Lung microvascular endothelial cell (primary cell): ENCODE measurements at regions not wholly inside any gene's neighbourhood (a gene's known extent, or its start where the extent isn't known, plus 50 kb on each side); places are given as distances from the start of the nearest gene placed in this dataset.

Experiments used
- DNase-seq, 2 donors: peaks; one replicate each; pipeline versions ENCODE4 v3.0.0 to v3.0.0-alpha.2; 2010; ENCODE audit warnings: low read depth in 2 of 2

DNA sequence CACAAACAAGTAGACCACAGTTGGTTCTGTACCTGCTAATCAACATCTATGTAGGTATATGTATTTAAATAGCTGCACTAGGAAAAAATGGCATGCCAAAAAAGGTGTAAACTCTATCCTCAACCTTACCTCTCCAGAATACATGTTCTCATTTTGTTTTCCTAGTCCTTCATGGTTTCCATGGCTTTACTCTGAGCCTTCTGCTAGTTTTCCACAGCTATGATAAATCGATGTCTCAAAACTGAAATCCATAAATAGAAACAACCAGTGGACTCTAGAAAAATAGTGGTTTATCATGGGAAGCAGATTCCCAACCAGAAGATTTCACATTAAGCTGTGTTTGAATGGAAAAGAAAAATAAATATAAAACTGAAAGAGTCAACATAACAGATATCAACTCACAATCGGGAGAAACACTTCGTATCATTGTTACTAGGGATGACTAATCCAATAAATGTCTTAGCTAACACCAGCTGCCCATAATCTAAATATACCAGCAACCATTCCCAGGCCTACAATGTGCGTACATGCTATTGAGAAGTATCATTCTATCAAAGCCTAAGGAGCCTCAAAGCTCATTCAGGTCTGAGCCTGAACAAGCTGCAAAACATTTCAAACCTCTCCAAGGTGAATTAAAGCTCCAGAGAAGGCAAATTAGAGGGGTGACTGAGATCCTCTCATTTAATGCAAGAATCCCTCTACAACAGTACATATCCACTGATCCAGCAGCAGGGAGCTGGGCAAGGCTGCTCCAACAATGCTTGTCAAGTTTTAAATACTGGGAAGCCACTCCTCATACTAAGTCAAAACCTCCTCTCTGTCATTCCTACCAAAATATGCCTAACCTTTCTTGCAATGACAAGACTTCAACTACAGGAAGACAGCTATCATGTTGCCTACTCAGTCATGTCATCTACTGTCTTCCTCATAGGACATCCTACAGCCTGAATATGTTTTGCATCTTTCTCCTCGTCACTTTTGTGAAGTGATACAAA, 90.2 kb downstream of the KCTD12 start:
- peak in 1 of 2 donors; percentile 71 for DNase-seq

DNA sequence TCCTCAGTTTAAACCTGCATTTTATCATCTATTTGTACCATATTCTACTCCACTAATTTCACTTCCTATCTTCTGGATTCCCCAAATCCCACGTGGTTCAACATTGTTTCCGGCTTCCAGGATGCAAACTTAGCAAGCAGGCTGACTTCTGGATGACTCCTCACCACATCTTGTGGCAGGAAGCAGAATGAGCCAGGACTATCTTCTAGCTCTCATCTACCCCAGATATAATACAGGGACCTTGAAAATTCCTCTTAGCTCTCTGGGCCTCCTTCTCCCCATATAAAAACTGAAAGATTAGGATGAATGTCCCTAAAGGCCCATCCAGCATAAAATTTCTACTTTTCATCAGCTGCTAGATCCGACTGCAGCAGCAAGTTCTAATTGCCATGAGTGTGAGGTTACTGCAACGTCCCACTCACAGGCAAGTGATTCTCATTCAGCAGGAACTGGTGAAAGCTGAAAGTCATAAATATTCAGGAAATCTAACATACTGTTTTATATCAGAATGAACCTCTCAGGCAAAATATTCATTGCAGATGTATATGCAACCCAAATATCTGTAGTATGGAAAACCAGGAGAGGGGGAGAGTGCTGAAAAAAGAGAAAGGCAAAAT, 93.4 kb downstream of the KCTD12 start:
- peak; percentile 74 to 92 for DNase-seq

DNA sequence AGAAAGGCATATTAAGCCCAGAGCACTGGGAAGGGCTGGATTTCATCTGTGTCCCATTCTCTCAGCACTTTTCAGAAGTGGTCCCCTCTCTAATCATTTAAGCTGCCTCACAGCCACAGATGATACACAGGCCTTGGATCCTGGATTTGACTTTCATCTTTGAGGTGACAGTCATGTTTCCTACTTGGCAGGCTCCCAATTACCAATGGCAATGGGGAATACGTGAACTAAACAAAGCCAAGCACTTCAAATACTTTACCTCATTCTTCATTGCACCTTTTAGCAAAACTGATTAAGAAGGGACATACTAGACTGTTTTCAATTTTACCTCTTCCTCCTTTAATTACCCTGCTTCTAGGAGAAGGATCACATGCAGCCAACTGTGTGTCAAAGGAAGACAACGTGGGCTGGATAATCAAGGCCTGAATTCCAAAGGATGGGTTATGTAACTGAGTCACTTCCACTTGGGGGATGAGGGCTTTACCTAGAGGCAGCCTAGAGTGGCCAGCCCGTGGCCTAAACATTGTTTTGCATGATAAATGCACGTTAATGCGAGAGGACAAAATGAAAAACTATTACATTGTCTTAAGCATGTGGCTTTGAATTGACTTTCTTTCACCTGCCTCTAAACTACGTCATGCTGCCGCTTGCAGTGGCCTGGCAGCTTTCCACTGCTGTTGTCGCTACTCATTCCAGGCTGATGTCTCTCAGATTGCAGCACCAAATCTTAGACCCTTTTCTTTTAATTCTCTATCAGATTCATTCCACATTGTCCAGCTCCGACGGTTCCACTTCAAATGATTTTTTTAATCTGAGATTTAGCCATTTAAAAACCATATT, 95.0 kb downstream of the KCTD12 start:
- DNase-seq = peak; percentile 75 to 78

DNA sequence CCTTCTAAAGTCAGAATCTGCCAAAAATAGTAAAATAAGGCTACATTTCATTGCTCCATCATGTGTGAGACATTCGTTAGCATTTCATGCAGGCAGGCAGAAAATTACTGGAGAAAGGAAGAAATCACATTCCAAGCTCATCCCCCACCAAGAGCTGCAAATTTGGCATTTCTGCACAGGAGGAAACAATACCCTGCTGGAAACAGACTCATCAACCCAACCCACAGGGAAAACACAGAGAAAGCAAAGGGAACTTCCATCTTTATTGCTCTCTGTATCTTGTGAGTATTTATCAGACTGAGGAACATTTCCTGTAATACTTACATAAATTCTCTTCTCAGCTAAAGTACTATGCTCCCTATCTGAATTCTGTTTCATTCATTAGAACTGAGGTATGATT, 95.7 kb downstream of the KCTD12 start:
- DNase-seq = peak; percentile 40 to 68

DNA sequence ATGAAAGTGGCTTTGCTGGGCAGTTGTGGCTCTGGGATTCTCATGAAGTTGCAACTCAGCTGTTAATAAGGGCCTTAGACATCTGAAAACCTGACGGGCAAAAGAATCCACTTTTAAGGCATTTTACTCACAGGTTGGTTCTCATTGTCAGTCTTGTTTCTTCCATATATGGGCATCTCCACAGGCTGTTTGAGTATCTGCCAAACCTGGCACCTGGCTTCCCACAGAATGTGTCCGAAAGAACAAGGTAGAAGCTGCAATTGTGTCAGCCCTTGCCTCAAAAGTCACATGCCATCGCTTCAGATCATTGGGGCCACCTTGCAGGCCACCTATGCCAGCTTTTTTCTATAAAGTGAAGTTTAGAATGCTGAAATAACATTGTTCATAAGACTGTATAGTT, 102.4 kb downstream of the KCTD12 start:
- DNase-seq = no peak

DNA sequence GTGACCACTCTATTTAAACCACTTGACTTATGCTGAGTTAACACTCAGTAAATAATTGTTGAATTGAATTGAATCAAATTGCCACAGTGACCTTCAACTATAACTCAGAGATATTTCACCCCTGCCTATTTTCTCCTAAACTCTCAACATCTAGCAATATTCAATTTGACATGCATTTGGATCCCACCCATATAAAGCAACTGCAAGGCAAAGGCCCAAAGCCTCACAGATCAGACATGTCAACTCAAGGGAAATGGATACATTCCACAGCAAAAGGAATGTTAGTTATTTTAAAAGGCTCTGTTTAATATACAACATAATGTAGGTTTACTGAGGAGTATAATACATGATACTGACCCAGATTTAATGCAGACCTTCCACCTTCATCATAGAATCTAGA, 107.4 kb downstream of the KCTD12 start:
- DNase-seq = peak in 1 of 2 donors; percentile 14

DNA sequence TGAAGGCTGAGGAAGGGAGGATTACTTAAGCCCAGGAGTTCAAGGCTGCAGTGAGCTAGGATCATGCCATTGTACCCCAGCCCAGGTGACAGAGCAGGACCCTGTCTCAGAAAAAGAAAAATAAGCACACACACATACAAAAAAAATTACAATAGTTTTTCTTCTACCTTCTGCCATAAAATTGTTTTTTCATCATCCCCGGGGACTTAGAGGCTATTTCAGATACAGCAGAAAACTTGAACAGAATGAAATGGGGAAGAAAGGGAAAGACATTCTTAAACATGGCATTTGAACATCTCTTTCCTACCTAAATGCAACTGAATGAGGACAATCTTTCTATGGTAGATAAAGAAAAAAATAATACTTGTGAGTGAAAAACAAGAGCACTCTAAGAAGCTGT, 109.1 kb downstream of the KCTD12 start:
- no peak for DNase-seq

DNA sequence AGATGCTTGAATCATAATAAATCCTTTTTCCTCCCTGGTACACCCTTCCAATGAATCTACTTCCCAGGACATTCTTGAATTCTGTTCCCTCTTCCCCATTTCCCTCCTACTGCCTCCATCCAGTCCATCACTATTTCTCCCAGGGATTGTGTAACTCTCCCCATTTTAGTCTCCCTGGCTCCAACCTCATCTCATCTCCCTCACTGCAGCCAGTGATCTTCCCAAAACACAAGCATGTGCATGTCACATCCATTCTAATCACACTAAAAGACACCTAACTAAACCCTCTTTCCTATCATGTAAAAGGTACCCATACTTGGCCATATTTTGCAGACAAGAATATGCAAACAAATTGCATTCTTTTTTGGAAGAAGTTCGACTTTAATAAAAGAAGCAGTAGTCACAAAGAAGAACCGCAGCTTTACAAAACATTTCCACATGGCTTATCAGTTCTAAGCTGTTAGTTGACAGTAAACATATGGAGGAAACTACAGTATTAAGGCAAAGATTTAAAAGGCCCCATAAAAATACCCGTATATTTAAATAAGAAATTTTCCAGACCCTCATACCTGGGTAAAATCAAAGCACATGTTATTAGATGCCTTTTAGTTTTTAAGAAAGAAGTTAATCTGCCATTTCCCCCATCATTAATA, 111.0 kb downstream of the KCTD12 start:
- DNase-seq = no peak

DNA sequence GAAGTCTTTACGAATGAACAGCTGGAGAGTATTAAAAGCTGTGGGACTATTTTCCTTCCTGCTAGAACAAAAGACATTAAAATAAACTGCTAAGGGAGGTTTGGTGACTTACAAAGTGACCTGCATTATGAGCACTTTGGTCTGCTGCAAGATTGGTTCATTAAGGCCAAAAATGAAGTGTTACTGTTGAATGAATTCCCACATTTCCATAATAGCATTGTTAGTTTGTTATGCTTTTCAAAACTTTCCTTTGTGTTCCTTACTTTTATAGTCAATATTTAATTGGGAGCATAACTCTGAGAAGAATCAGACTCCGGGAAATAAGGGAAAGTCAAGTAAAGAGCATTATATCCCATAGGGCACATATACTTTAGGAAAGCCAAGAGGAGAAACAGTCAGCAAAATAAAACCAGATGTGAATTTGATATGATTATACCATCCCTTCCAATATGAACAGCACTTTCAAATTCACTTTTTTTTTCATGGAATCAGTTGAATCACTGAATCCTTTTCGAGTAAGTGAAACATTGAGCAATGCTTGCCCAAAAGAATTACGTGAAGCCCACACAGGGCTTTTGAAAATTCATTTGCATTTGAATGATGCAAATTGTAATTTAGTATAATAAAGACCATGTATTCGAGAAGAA, 112.6 kb downstream of the KCTD12 start:
- no peak for DNase-seq

DNA sequence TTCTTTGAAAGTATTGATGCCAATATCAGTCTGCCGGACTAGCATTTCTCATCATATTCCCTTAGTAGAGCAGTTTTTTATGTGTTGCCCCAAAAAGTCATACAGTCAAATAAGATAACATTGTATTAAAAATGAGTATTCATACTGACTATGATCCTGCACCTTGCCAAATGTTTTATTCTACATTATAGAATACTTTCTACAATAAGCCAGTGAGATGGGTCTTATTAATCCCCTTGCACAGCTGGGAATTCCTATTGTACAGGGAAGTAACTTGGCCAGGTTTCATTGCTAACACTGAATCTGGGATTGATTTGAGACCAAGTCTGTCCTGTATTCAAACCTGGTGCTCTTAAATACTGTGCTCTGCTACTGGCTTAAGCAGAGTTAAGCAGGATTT, 114.0 kb downstream of the KCTD12 start:
- DNase-seq = no peak

DNA sequence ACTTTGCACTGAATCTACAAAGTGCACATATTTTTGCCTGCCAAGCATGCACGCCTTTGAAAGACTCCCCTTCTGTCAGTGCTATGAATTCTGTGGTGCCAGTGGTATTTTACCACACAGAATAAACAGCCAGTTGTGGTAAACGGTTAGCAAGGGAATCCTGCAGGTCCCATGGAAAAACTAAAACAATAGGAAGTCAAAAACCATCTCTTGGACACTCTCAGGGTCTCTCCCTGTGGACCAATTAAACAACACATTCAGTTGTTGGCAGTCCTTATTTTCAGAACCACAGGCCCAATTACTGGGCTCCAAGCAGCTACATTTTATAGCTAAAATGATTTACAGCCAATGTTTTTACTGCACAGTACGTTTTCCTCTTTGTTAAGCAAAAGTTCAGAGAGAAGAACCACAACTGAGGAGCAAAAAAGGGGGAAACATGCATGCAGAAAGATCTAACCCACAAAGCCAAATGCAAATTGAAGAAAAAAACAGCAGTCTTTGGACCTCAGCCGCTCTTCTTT, 116.9 kb downstream of the KCTD12 start:
- DNase-seq = no peak

DNA sequence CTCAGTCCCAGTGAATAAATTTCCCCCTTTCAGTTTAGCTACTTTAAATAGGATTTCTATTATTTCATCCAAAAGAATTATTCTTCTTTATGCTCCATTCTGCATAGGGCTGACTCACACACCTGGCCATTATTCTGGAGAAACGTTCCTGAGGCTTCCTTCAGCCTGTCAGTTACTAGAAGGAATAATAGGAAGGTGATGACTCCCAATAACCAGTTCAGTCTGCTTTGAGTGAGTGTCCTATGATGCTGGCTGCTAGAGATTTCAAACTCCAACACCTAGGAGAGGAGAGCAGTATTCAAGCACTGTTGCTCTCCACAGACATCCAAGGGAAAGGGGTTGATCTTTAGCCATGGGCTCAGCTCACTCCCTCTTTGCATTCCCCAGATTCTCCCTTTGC, 117.8 kb downstream of the KCTD12 start:
- no peak for DNase-seq

DNA sequence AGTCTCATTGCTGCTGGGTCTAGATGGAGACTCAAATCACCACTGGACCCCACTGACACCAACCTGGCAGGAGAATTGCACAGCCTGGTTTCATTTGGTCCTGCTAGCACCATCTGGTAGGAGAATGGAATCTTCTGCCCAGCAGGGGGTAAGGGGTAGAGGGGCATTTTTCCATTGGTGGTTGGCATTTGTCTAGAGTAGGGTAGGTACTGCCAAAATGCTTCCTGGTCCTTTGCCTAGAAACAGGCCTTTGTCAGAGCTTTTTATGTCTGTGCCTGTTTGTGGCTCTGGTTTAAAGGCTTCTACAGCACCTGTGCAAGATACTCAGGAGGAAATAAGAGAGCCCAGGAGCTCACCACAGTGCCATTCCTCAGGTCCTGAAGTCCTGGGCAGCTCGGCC, 121.3 kb downstream of the KCTD12 start:
- DNase-seq = no peak

DNA sequence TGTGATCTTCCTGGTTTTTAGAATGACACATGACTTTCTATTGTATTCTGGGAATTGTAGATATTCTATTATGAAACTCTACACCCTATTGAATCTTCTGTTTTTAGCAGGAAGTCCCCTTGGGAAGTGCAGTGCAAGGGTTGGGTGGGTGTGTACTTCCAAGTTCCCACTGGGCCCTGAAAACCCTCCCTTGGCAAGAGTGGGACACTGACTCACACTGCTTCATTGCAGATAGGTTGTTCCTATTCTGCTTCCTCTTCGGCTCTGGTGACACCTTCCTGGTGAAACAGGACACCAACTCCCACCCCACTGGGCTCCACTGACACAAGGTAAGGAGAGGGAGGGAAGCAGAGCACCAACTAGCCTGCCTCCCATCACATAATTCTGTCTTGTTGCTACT, 121.8 kb downstream of the KCTD12 start:
- DNase-seq = peak; percentile 91 to 99

DNA sequence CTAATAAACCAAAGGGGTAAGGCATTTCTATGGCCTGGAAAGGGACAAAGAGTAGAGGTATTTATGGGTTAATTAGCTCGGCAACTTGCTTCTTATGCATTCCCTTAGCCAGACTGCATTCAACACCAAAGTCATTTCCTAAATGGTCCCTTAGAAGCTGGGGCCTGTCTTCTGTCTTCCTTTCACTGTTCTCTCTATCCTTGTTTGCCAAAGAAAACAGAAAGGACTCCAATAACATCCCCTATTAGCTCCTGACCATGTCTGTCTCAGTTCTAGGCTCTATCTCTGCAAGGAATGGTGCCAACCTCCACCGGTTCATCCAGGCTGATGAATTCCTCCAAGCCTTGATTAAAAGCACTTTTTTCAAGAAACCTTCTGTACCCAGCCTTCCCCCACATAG, 123.5 kb downstream of the KCTD12 start:
- DNase-seq = peak in 1 of 2 donors; percentile 40

DNA sequence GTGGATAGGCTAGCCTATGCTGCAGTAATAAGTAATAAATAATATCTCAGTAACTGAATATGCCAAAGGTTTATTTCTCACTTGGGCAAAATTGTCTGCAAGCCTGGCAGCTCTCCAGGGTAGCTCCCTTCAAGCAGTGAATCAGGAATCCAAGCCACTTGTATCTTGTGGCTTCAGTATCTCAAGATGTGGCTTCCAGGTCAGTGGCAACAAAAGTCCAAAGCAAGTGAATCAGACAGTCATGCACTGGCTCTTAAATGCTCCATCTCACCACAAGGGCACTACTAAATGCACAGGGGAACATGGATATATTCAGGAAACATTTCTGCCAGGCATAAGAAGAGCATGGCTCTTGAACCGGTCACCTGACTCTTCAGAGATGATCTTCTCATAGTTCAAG, 126.3 kb downstream of the KCTD12 start:
- DNase-seq = no peak

DNA sequence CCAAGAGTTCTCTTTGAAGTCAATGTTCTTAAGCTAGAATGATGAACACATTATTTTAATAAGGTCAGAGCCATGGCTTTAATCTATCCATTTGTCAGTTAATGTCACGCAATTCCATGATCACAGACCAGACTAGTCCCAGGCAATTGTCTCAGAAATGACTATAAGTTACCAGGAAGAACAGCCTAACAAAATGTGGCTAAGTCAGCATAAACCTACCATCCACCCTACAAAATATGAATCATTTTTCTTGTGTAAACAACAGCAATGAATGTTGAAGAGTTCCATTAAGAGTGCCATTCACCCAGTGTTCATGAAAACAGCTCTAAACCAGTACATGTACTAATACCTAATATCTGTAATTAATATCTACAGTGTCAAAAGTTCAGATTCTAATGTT, 127.5 kb downstream of the KCTD12 start:
- DNase-seq = peak in 1 of 2 donors; percentile 38

DNA sequence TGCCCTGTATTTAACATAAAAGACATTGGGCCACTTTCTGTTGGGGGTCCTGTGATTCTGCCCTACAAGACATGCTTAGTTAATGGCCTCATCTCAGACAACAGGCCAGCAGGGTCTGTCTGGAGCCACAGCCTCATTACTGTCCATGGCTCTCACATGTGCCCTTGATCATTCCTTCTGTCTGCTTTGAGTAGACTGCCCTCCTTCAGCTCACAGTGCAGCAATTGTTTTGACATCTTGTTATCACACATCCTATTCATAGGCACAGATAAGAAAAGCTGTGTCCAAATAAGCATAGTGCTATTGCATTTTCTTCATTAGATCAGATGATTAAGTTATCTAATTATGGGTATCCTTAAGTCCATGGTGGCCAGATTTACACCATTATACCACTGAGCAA, 127.9 kb downstream of the KCTD12 start:
- no peak for DNase-seq

DNA sequence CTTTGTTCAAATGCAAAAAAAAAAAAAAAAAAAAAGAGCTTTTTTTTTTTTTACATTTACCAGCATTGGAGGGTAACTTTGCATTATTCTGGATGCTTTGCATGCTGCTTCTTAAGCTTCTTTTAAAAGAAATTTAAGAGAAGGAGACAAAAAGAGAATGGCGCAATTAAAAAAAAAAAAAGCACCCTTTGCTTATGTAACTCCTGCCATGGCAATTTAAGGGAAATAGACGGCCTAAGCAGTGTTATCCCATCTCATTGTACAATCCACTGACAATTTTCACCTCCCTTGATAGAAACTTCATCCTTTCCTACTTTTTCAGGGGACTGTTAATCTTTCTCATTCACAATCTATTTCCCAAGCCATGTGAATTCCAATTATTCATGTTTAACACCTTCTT, 129.8 kb downstream of the KCTD12 start:
- DNase-seq = no peak

DNA sequence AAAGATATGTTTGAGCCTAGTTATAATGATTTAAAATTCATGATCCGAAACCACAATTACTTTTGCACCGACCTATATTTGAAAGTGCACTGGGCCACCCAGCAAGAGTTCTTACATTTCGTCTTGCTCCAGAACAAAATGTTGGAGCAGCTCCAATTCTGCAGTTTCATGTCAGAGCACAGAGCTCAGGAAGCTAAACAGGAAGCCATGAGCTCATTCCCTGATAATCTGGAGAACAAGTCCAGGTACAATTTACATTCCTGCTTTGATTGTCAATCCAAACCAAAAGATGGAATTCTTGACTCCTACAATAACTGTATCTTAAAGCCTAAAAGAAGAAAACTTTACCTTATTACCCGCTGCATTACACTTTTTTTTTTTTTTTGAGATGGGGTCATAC, 131.8 kb downstream of the KCTD12 start:
- DNase-seq = peak; percentile 87 to 96

DNA sequence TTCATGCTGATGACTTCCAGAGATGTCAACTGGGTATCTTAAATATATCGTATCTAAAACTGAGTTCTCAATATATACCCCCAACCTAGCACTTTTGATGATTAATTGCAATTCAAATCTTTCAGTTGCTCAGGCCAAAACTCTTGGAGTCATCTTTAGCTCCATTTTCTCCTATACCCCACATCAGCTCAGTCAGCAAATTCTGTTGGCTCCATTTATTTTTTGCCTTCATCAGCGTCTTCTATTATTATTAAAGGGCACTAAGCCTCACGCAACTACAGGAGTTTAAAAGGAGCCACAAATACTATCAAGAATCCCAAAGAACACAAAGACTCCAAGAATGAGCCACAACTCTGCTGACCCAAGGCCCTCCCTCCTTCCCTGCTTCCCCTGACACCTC, 134.9 kb downstream of the KCTD12 start:
- no peak for DNase-seq
